ENCODE measurements at regions not wholly inside any gene's neighbourhood (a gene's known extent, or its start where the extent isn't known, plus 50 kb on each side); places are given as distances from the start of the nearest gene placed in this dataset.

GRCh38 chr3:87867001-87867400, 191.8 kb downstream of the CGGBP1 start:
- TF ChIP-seq CTCF (conservative IDR thresholded peaks at IDR 0.05; ENCODE audit: low read depth, low read length) (no peak), EZH2 (IDR thresholded peaks at IDR 0.05; ENCODE audit: borderline replicate concordance, low read depth, low read length, poor library complexity, severe bottlenecking) (no peak)
- Histone ChIP-seq H3K4me3 (ENCODE audit: low read depth, low read length, poor library complexity, severe bottlenecking) (no peak overlapping the region), H3K4me1 (ENCODE audit: insufficient read depth, low read length, poor library complexity, severe bottlenecking) (no peaks in the 10 kb centered on the region), H3K27ac (ENCODE audit: low read depth, low read length, poor library complexity, severe bottlenecking) (no peak overlapping the region), H3K27me3 (replicated peaks; ENCODE audit: insufficient read depth, low read depth, low read length, poor library complexity) (no peaks in the 10 kb centered on the region), H3K36me3 (ENCODE audit: insufficient read depth, low read length, poor library complexity, severe bottlenecking) (peaks cover 3% of the 10 kb centered on the region), H3K9me3 (ENCODE audit: low read depth, low read length, poor library complexity, severe bottlenecking) (peaks cover 24% of the 10 kb centered on the region)
- no peak for DNase-seq (ENCODE audit: low spot score)
- BruUV-seq (replicated peaks) = no TSS peak
- ChIA-PET CTCF (no interaction called here), POLR2A (ENCODE audit: low non-redundant PET) (no interaction called here)
- intact Hi-C loops (cut with micrococcal nuclease; ENCODE audit: unreplicated experiment) = no loop called here

GRCh38 chr3:87856126-87856525, 202.7 kb downstream of the CGGBP1 start:
- Histone ChIP-seq H3K4me3 (ENCODE audit: low read depth, low read length, poor library complexity, severe bottlenecking) (no peak overlapping the region), H3K4me1 (ENCODE audit: insufficient read depth, low read length, poor library complexity, severe bottlenecking) (peaks cover 3% of the 10 kb centered on the region), H3K9me3 (ENCODE audit: low read depth, low read length, poor library complexity, severe bottlenecking) (no peaks in the 10 kb centered on the region), H3K36me3 (ENCODE audit: insufficient read depth, low read length, poor library complexity, severe bottlenecking) (no peaks in the 10 kb centered on the region), H3K27ac (ENCODE audit: low read depth, low read length, poor library complexity, severe bottlenecking) (no peak overlapping the region), H3K27me3 (replicated peaks; ENCODE audit: insufficient read depth, low read depth, low read length, poor library complexity) (no peaks in the 10 kb centered on the region)
- TF ChIP-seq CTCF (conservative IDR thresholded peaks at IDR 0.05; ENCODE audit: low read depth, low read length) (no peak), EZH2 (IDR thresholded peaks at IDR 0.05; ENCODE audit: borderline replicate concordance, low read depth, low read length, poor library complexity, severe bottlenecking) (no peak)
- intact Hi-C loops (cut with micrococcal nuclease; ENCODE audit: unreplicated experiment) = no loop called here
- DNase-seq (ENCODE audit: low spot score) = no peak
- ChIA-PET POLR2A (ENCODE audit: low non-redundant PET) (no interaction called here), CTCF (no interaction called here)
- BruUV-seq (replicated peaks) = no TSS peak

DNA sequence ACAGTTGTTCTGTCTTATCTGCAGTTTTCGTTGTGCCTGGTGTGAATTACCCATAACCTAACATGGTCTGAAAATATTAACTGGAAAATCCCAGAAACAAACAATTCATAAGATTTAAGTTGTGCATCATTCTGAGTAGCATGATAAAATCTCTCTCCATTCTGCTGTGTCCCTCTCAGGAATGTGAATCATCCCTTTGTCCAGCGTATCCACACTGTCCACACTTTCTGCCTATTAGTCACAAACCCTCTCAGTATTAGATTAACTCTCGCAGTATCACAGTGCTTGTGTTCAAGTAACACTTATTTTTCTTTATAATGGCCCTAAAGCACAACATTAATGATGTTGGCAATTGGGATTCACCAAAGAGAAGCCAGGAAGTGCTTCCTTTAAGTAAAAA, 203.2 kb downstream of the CGGBP1 start:
- Histone ChIP-seq H3K4me1 (ENCODE audit: insufficient read depth, low read length, poor library complexity, severe bottlenecking) (peaks cover 3% of the 10 kb centered on the region), H3K4me3 (ENCODE audit: low read depth, low read length, poor library complexity, severe bottlenecking) (no peak overlapping the region), H3K27me3 (replicated peaks; ENCODE audit: insufficient read depth, low read depth, low read length, poor library complexity) (no peaks in the 10 kb centered on the region), H3K36me3 (ENCODE audit: insufficient read depth, low read length, poor library complexity, severe bottlenecking) (no peaks in the 10 kb centered on the region), H3K27ac (ENCODE audit: low read depth, low read length, poor library complexity, severe bottlenecking) (no peak overlapping the region), H3K9me3 (ENCODE audit: low read depth, low read length, poor library complexity, severe bottlenecking) (no peaks in the 10 kb centered on the region)
- TF ChIP-seq EZH2 (IDR thresholded peaks at IDR 0.05; ENCODE audit: borderline replicate concordance, low read depth, low read length, poor library complexity, severe bottlenecking) = no peak
- no peak for TF ChIP-seq CTCF (conservative IDR thresholded peaks at IDR 0.05; ENCODE audit: low read depth, low read length)
- POLR2A ChIA-PET (ENCODE audit: low non-redundant PET) = no interaction called here
- BruUV-seq (replicated peaks) = no TSS peak
- DNase-seq (ENCODE audit: low spot score) = peak; percentile 17
- intact Hi-C loops (cut with micrococcal nuclease; ENCODE audit: unreplicated experiment) = no loop called here
- CTCF ChIA-PET = no interaction called here
